22Rv1 (cell line): ENCODE measurements at regions not wholly inside any gene's neighbourhood (a gene's known extent, or its start where the extent isn't known, plus 50 kb on each side); places are given as distances from the start of the nearest gene placed in this dataset.

ENCODE experiments used
- ZFX ChIP-seq: fragments of 450-650 bp; IDR thresholded peaks from 2 replicates; pipeline ENCODE4 v1.6.1; 2017; ENCODE audit warnings: antibody characterized with exemption, borderline replicate concordance
- TF ChIP-seq, protein P1 (sequence below): fragments of 450-650 bp; IDR thresholded peaks from 2 replicates; pipeline ENCODE4 v1.5.1; 2017; ENCODE audit warnings: mild to moderate bottlenecking

DNA sequence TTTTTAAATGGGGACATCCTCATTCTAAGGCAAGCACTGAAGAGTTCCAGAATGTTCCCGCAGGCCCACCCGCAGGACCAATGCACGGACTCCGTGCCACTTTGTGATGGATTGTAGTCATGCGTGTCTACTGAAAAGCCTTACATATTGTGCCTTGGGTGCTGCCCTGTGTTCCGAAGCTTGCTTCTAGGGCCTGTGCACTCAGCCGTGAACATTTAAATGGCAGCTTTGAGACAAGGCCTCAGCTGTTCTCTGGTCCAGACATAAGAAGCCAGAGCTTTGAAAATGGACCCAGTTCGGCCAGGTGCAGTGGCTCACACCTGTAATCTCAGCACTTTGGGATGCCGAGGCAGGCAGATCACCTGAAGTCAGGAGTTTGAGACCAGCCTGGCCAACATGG, 75.3 kb upstream of the CACNA1A start:
- TF ChIP-seq, protein P1, sequence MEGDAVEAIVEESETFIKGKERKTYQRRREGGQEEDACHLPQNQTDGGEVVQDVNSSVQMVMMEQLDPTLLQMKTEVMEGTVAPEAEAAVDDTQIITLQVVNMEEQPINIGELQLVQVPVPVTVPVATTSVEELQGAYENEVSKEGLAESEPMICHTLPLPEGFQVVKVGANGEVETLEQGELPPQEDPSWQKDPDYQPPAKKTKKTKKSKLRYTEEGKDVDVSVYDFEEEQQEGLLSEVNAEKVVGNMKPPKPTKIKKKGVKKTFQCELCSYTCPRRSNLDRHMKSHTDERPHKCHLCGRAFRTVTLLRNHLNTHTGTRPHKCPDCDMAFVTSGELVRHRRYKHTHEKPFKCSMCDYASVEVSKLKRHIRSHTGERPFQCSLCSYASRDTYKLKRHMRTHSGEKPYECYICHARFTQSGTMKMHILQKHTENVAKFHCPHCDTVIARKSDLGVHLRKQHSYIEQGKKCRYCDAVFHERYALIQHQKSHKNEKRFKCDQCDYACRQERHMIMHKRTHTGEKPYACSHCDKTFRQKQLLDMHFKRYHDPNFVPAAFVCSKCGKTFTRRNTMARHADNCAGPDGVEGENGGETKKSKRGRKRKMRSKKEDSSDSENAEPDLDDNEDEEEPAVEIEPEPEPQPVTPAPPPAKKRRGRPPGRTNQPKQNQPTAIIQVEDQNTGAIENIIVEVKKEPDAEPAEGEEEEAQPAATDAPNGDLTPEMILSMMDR = no peak
- TF ChIP-seq ZFX = no peak
